ENCODE measurements at regions not wholly inside any gene's neighbourhood (a gene's known extent, or its start where the extent isn't known, plus 50 kb on each side); places are given as distances from the start of the nearest gene placed in this dataset.

DNA sequence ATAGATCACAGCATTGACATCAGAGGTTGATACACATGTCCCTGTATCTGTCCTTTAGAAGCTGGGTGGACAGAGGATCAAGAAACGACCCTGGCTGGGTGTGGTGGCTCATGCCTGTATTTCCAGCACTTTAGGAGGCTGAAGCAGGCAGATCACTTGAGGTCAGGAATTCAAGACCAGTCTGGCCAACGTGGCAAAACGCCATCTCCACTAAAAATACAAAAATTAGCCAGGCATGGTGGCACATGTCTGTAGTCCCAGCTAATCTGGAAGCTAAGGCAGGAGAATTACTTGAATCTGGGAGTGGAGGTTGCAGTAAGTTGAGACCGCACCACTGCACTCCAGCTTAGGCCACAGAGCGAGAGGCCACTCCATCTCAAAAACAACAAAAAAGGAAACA lies 300.4 kb upstream of the AMELY start:
- TF ChIP-seq, protein P1, sequence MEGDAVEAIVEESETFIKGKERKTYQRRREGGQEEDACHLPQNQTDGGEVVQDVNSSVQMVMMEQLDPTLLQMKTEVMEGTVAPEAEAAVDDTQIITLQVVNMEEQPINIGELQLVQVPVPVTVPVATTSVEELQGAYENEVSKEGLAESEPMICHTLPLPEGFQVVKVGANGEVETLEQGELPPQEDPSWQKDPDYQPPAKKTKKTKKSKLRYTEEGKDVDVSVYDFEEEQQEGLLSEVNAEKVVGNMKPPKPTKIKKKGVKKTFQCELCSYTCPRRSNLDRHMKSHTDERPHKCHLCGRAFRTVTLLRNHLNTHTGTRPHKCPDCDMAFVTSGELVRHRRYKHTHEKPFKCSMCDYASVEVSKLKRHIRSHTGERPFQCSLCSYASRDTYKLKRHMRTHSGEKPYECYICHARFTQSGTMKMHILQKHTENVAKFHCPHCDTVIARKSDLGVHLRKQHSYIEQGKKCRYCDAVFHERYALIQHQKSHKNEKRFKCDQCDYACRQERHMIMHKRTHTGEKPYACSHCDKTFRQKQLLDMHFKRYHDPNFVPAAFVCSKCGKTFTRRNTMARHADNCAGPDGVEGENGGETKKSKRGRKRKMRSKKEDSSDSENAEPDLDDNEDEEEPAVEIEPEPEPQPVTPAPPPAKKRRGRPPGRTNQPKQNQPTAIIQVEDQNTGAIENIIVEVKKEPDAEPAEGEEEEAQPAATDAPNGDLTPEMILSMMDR (IDR thresholded peaks at IDR 0.05 in 8 of 11, conservative IDR thresholded peaks at IDR 0.05 in 3 of 11): no peak
- TF ChIP-seq POLR2AphosphoS5 (IDR thresholded peaks at IDR 0.05): no peak

All from spleen (tissue), 7 donors.